Thyroid gland (tissue), 4 donors: ENCODE measurements at regions not wholly inside any gene's neighbourhood (a gene's known extent, or its start where the extent isn't known, plus 50 kb on each side); places are given as distances from the start of the nearest gene placed in this dataset.

Source experiments
- CTCF ChIP-seq, 6 experiments: fragments of 200-600 bp in 3 of 6; fragments of 450-650 bp in 3 of 6; sonication (generic) in 3 of 6; IDR thresholded peaks; one replicate each; pipeline ENCODE4 v1.5.1; 2016 to 2019; ENCODE audit warnings: antibody characterized with exemption in 6 of 6, mild to moderate bottlenecking in 2 of 6, inconsistent platforms in 1 of 6, moderate library complexity in 1 of 6
- POLR2A ChIP-seq, 2 donors: fragments of 450-650 bp; IDR thresholded peaks; one replicate each; pipeline ENCODE4 v1.6.1; 2017; ENCODE audit warnings: antibody characterized with exemption in 2 of 2, mild to moderate bottlenecking in 2 of 2, moderate library complexity in 1 of 2

- TF ChIP-seq CTCF (IDR thresholded peaks at IDR 0.05) (no peak), POLR2A (IDR thresholded peaks at IDR 0.05) (no peak)
Observed at GRCh38 chr16:51831595-51832367, 680.7 kb upstream of the SALL1 start.
